Central memory CD4-positive, alpha-beta T cell (primary cell): ENCODE measurements at regions not wholly inside any gene's neighbourhood (a gene's known extent, or its start where the extent isn't known, plus 50 kb on each side); places are given as distances from the start of the nearest gene placed in this dataset.
"Not testable (repeated sequence)": the region's sequence is repeated elsewhere in the genome, so short reads cannot be mapped to it uniquely, and the experiment has no call there.

Experiments used
- DNase-seq: peaks from one replicate; pipeline ENCODE4 v3.0.0; 2022

DNA sequence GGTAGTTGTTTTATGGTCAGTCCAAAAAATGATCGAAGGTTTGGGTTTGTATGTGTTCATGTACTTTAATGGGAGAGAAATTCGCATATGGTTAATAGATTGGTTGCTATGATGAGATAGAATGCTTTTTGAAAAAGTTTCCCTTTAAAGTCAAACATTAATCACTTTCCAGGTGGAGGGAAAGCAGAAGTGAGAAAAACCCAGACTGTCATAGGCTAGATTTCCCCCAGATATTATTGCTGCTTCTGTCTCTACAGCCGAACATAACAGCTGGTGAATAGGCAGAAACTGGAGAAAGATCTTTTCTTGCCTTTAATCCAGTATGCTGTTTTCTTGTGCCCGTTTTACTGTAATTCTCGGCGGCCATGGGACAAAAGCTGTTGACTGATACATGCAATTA, 287.6 kb downstream of the SOX2 start:
- DNase-seq: no peak

DNA sequence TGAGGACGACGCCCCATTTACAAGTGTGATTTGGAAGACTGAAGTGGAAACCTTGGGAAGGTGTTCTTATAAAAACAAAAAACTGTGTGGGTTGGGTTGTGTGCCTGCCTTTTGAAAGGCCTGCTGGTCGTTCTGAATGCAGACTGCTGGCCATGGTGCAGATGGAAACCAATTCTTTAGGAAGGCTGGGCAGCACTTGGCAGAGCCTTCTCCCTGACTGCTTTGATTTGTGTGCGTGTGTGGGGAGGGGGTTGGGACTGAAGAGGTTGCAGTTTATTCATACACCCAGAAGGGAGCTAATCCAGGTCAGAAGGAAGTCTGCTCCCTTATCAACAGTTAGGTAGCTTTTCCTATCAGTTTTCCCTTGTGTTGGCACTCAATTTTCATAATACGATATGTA, 288.7 kb downstream of the SOX2 start:
- no peak for DNase-seq

DNA sequence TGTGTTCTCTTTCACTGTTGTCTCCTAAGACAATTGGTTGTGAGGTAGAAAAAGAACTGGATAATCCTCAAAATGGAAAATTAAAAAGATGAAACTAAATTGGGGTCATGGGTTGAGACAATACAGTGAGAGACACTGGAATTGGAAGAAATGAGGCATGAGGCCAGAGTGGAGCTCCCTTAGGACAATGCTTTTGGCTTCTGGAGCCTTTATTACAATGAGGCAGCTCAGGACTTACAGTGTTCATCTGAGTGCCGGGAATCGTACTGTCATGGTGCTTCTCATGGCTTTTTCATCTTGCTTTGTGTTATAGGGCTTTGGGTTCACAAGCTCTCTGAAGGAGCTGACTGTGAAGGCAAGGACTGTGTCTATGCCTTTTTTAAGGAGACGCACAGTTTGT, 293.5 kb downstream of the SOX2 start:
- DNase-seq: no peak

- DNase-seq: no peak
These were observed 294.0 kb downstream of the SOX2 start for GRCh38 chr3:182005701-182006100.

- no peak for DNase-seq
These were observed 294.7 kb downstream of the SOX2 start for GRCh38 chr3:182006431-182006830.

DNA sequence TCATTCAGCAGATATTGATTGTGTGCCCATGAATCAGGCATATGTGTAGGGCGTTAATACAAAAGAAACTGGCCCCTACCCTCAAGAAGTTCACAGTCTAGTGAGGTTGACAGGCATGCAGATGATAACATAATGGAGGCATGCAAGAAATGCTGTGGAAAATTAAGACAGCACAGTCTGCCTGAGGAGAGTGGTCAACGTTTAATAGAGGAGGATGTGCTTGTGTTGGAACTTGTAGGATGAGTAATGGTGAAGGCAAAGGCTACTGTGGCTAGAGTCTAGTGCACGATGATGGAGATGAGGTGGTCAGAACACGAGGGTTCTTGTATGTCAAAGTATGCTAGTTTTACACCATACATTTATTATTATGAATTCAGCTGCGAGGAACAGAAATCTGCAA, 295.7 kb downstream of the SOX2 start:
- DNase-seq: no peak

DNA sequence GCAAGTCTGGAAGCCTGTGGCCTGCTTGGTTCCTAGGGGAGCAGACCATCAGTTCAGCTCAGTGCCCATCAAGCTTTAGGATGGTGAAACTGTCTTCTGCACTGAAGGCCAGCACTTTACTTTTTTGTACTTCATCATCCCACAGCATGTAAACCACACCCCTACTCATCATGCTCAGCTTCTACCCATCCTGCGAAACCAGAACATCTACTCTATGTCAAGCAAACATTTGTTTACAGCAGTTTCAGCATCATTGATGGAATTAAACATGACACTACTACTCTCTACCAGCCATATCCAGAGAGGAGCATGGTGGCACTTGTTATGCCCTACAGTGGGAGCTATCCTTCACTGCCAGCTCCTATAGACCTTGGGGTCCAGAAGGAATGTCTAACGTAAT, 306.6 kb downstream of the SOX2 start:
- no peak for DNase-seq

- no peak for DNase-seq
These were observed 308.2 kb downstream of the SOX2 start for GRCh38 chr3:182019926-182020325.

DNA sequence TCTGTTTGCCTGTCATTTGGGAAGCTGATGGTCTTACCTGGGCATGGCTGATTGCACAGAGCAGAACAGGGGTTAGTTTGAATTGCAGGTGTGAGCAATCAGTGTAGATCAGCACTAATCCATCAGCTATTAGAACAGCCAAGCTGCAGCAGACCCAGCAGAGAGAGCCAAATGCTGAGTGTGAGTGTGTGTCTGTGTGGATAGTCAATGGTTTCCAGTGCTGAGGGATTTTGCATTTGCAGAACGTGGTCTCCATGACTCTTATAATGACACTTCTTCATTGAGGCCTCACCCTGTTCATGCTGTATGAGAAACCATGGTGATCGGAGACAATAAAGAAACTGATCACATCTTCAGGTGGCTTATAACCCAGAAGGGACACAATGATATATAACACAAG, 312.1 kb downstream of the SOX2 start:
- DNase-seq: no peak

DNA sequence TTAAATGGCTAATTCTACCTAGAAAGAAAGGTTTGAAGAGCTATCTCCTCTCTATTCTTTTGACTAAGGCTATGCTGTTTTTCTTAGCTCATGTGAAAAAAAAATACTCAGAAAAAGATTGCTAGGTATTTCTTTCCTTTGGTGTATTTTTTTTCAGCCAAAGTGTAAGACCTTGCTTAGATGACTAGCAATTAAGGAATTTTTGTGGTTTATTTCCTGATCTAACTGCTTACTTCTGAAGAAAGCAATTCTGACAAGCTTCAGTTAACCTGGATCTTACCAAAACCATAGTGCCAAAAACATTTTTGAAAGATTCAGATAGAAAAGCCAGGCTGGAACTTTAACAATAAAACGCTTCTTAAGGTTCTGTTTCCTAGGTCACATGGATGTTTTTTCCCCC, 315.6 kb downstream of the SOX2 start:
- no peak for DNase-seq

DNA sequence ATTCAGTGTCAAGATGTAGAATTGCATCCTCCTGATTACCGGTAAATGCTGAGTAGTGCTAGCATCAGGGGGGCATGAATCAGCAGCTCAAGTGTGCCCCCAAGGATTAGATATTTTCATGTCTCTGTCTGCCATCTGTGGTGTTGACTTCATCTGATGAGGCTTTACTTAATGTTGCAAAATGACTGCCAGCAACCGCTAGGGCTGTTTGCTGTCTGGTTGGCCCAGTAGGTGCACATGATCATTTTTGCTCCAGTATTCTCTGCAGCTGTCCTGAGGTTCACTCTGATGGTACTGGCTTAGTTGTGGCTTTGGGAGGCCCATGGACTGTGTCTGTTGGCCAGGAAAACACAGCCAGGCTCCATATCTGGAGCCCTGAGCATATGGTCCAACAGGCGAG, 316.4 kb downstream of the SOX2 start:
- DNase-seq: no peak

DNA sequence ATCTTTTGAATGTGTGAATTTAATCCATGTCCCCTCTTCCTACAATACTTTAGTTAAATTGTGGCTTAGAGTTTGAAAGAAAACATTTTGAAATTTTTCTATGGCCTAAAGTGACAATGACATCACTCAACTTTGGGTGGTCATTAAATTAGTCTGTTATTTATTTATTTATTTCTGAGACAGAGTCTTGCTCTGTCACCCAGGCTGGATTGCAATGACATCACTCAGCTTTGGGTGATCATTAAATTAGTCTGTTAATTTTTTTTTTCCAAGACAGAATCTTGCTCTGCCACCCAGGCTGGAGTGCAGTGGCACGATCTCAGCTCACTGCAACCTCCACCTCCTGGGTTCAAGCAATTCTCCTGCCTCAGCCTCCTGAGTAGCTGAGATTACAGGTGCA, 322.5 kb downstream of the SOX2 start:
- DNase-seq: not testable (repeated sequence)

DNA sequence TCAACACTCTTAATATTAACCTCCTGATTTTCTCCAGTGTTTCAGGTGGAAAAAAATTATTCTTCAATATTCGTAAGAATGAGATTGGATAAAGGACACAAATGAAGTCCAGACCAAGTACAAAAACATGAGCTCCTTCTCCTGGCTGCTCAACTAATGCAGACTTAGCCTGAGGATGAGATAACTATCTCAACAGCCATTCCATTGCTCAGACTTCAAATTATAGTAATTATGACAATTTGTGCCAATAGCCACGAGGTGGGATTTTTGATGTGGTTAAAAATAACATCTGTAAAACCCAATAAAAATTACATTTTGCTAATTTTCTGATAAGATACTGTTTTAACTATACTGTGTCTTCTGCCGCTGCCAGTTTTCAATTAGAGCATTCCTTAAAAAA, 323.6 kb downstream of the SOX2 start:
- DNase-seq: no peak

DNA sequence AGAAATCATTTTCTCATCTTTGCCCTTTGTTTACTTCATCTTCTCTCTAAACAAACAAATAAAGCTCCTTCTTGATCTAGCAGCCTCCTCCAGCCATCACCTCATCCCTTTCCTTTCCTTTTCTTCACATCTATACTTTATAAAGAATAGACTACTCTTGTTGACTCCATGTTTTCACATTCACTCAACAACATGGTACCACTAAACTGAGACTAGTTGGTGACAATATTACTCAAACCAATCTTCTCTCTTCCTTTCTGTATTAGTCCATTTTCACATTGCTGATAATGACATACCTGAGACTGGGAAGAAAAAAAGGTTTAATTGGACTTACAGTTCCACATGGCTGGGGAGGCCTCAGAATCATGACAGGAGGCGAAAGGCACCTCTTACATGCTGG, 324.7 kb downstream of the SOX2 start:
- no peak for DNase-seq

DNA sequence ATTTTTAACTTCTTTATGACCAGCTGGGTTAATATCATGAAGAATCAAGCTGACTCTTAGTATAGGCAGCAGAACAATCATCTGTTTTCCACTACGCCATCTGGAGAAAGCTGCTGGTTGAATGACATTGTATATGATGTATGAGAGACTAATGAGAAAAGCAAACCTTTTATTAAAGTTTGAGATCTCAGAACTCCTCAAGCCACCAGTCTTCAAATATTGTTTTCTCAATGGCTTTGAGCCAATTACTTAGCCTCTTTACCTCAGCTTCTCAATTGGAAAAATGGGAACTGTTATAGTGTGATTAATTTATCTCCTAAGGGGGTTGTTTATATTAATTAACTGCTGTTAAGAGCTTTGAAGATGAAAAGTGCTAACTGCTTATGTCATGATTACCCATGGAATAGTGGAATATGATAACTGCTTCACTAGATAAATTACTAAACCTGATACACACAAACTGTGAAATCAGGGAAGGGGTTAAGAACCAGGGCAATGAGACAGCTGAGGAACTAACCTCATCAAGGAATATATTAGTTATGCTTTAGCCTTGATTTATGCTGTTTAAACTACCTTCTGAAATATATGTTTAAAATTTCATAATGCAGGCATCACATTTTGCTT, 330.1 kb downstream of the SOX2 start:
- no peak for DNase-seq

GRCh38 chr3:182045736-182046135, 334.0 kb downstream of the SOX2 start:
- no peak for DNase-seq

DNA sequence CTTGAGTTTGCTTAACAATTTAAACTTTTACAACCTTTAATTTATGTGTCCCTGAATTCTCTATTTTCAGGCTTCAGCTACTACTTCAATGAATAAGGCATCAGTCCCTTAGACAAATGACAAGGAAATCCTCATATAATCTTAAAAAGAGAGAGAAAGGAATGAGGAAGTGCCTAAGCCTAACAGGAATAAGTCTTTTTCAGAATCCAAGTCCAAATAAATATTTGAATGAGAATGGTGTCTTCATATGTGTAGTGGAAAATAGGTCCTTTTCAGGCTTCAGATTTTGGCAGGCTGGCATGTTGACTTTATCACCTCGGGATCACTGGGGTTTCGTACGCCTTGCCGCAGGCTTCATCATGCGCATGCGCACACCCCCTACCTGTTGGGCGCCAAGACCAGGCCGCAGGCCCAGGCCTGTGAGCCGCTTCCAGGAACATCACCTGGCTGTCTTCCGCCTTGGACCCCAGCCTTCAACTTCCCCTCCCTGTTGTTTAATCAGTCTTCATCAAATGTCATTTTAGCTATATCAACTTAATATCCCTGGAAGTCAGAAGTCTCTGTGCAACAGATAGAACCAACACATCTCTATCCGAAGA, 334.5 kb downstream of the SOX2 start:
- DNase-seq: no peak

GRCh38 chr3:182050932-182051331, 339.2 kb downstream of the SOX2 start:
- DNase-seq: no peak

GRCh38 chr3:182052332-182052731, 340.6 kb downstream of the SOX2 start:
- DNase-seq: no peak

DNA sequence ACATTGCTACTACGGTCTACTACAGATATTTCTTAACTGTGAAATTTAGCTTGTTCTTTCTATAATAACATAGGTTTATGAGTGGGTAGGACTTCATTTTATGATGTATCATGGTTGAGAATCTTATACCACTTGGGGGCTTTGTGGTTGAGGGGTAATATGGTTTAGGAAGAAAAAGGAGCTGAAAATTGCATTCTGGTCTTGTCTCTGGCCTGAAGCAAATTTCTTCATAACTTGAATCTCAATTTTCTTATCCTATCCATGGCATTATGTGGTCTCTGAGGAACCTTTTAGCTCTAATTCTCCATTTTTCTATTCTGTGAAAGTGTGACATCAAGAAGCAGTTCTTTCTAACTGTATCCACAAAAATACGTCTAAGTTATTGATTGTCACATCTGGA, 341.0 kb downstream of the SOX2 start:
- DNase-seq: no peak

DNA sequence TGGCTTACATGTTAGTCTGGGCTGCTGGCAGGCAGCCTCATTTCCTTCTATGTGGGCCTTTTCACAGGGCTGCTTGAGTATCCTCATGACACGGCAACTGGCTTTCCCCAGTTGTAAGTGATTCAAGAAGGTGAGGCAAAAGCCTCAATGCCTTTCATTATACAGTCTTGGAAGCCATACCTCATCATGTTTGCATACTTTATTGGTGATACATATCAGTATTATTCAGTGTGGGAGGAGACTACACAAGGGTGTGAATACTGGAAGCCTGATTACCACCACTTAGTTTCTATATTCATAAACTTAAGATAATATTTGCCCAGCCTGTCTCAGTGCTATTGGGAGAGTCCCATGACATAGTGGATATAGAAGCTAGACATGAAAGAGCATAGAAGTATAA, 346.8 kb downstream of the SOX2 start:
- no peak for DNase-seq

DNA sequence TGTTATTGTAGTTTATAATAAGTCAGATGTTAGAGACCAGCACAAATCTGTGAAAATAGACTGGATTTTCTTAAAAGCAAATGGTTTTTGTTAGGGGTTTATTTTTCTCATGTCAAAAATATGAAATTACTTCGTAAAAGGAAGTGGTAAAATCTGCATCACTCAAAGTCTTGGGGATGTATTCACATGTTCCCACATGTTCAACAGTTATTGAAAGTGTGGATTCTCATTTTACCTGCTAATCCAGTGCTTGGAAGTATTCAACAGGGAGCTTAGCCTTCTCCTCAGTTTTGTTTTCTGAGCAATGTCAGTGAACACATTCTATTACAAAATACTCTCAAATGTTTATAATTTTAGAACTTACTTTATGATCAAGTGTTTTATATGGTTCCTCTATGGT, 352.0 kb downstream of the SOX2 start:
- DNase-seq: no peak

DNA sequence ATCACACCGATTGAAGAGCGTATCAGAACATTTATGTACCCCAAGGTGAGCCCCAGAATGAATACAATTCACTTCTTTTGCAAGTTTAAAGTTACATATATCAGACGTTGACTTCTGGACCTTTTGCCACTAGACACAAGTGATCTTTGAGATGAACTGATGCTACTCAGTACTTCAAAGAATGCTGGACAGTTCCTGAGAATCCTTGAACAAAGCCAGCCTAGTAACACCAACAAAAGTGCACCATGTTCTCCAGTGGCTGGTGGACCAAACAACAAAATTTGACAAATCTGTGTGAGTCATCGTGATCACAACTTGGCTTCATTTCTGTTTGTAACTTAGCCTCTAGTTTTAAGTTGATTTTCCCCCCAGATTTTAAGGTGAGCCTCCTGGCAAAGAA, 355.7 kb downstream of the SOX2 start:
- no peak for DNase-seq

- DNase-seq: no peak
These were observed 366.6 kb downstream of the SOX2 start for GRCh38 chr3:182078316-182078715.

GRCh38 chr3:182078929-182079328, 367.2 kb downstream of the SOX2 start:
- DNase-seq: no peak
